ENCODE measurements at regions not wholly inside any gene's neighbourhood (a gene's known extent, or its start where the extent isn't known, plus 50 kb on each side); places are given as distances from the start of the nearest gene placed in this dataset.

- no peaks in the 10 kb centered on the region for H3K36me3 Mint-ChIP-seq
- no peak overlapping the region for H3K27ac Mint-ChIP-seq
- no peaks in the 10 kb centered on the region for H3K4me1 Mint-ChIP-seq
- no peak overlapping the region for H3K4me3 Mint-ChIP-seq
- no peaks in the 10 kb centered on the region for H3K9me3 Mint-ChIP-seq
- H3K27me3 Mint-ChIP-seq = no peaks in the 10 kb centered on the region
These were observed 632.8 kb downstream of the IGSF11 start for GRCh38 chr3:118401887-118402286.

GRCh38 chr3:118402971-118403370, 631.7 kb downstream of the IGSF11 start:
- Mint-ChIP-seq H3K9me3 (no peaks in the 10 kb centered on the region), H3K36me3 (no peaks in the 10 kb centered on the region), H3K4me1 (no peaks in the 10 kb centered on the region), H3K27ac (no peak overlapping the region), H3K4me3 (no peak overlapping the region), H3K27me3 (no peaks in the 10 kb centered on the region)

GRCh38 chr3:118406562-118406961, 628.1 kb downstream of the IGSF11 start:
- H3K4me3 Mint-ChIP-seq = no peak overlapping the region
- H3K9me3 Mint-ChIP-seq = no peaks in the 10 kb centered on the region
- no peaks in the 10 kb centered on the region for H3K36me3 Mint-ChIP-seq
- H3K27me3 Mint-ChIP-seq = no peaks in the 10 kb centered on the region
- no peaks in the 10 kb centered on the region for H3K4me1 Mint-ChIP-seq
- no peak overlapping the region for H3K27ac Mint-ChIP-seq

GRCh38 chr3:118408431-118408830, 626.2 kb downstream of the IGSF11 start:
- no peaks in the 10 kb centered on the region for H3K36me3 Mint-ChIP-seq
- no peak overlapping the region for H3K4me3 Mint-ChIP-seq
- H3K9me3 Mint-ChIP-seq = peaks cover 13% of the 10 kb centered on the region
- no peaks in the 10 kb centered on the region for H3K4me1 Mint-ChIP-seq
- H3K27ac Mint-ChIP-seq = no peak overlapping the region
- H3K27me3 Mint-ChIP-seq = no peaks in the 10 kb centered on the region

- Mint-ChIP-seq H3K4me1 (no peaks in the 10 kb centered on the region), H3K27me3 (no peaks in the 10 kb centered on the region)
These were observed 622.1 kb downstream of the IGSF11 start for GRCh38 chr3:118412503-118412902.

GRCh38 chr3:118425272-118425837, 609.3 kb downstream of the IGSF11 start:
- H3K4me3 Mint-ChIP-seq = no peak overlapping the region
- H3K27me3 Mint-ChIP-seq = no peaks in the 10 kb centered on the region
- no peaks in the 10 kb centered on the region for H3K4me1 Mint-ChIP-seq
- no peak overlapping the region for H3K27ac Mint-ChIP-seq
- H3K36me3 Mint-ChIP-seq = no peaks in the 10 kb centered on the region
- H3K9me3 Mint-ChIP-seq = peaks cover 17% of the 10 kb centered on the region

More at GRCh38 chr3:118412503-118412902, 622.1 kb downstream of the IGSF11 start:
- Mint-ChIP-seq H3K9me3 (peaks cover 35% of the 10 kb centered on the region), H3K27ac (no peak overlapping the region), H3K4me3 (no peak overlapping the region), H3K36me3 (no peaks in the 10 kb centered on the region)

- H3K27ac Mint-ChIP-seq = no peak overlapping the region
- no peaks in the 10 kb centered on the region for H3K4me1 Mint-ChIP-seq
- H3K27me3 Mint-ChIP-seq = no peaks in the 10 kb centered on the region
- no peak overlapping the region for H3K4me3 Mint-ChIP-seq
- peaks cover 4% of the 10 kb centered on the region for H3K9me3 Mint-ChIP-seq
- H3K36me3 Mint-ChIP-seq = no peaks in the 10 kb centered on the region
These were observed 600.8 kb downstream of the IGSF11 start for GRCh38 chr3:118433825-118434224.

GRCh38 chr3:118435851-118436350, 598.7 kb downstream of the IGSF11 start:
- H3K27me3 Mint-ChIP-seq = no peaks in the 10 kb centered on the region
- H3K27ac Mint-ChIP-seq = no peak overlapping the region
- peaks cover 4% of the 10 kb centered on the region for H3K9me3 Mint-ChIP-seq
- no peak overlapping the region for H3K4me3 Mint-ChIP-seq
- no peaks in the 10 kb centered on the region for H3K36me3 Mint-ChIP-seq
- H3K4me1 Mint-ChIP-seq = no peaks in the 10 kb centered on the region

GRCh38 chr3:118436697-118437262, 597.9 kb downstream of the IGSF11 start:
- no peaks in the 10 kb centered on the region for H3K36me3 Mint-ChIP-seq
- H3K27ac Mint-ChIP-seq = no peak overlapping the region
- no peaks in the 10 kb centered on the region for H3K4me1 Mint-ChIP-seq
- no peaks in the 10 kb centered on the region for H3K27me3 Mint-ChIP-seq
- H3K9me3 Mint-ChIP-seq = peaks cover 4% of the 10 kb centered on the region
- no peak overlapping the region for H3K4me3 Mint-ChIP-seq

- Mint-ChIP-seq H3K4me1 (no peaks in the 10 kb centered on the region), H3K4me3 (no peak overlapping the region), H3K36me3 (no peaks in the 10 kb centered on the region), H3K9me3 (peaks cover 5% of the 10 kb centered on the region), H3K27me3 (no peaks in the 10 kb centered on the region), H3K27ac (no peak overlapping the region)
These were observed 589.6 kb downstream of the IGSF11 start for GRCh38 chr3:118445036-118445435.

GRCh38 chr3:118447339-118447738, 587.3 kb downstream of the IGSF11 start:
- no peaks in the 10 kb centered on the region for H3K27me3 Mint-ChIP-seq
- peaks cover 15% of the 10 kb centered on the region for H3K9me3 Mint-ChIP-seq
- H3K4me1 Mint-ChIP-seq = no peaks in the 10 kb centered on the region
- no peaks in the 10 kb centered on the region for H3K36me3 Mint-ChIP-seq
- no peak overlapping the region for H3K4me3 Mint-ChIP-seq
- H3K27ac Mint-ChIP-seq = no peak overlapping the region

GRCh38 chr3:118466795-118467330, 567.8 kb downstream of the IGSF11 start:
- Mint-ChIP-seq H3K27me3 (no peaks in the 10 kb centered on the region), H3K27ac (no peak overlapping the region), H3K4me3 (no peak overlapping the region), H3K9me3 (no peaks in the 10 kb centered on the region), H3K36me3 (no peaks in the 10 kb centered on the region), H3K4me1 (no peaks in the 10 kb centered on the region)

GRCh38 chr3:118468801-118469200, 565.8 kb downstream of the IGSF11 start:
- Mint-ChIP-seq H3K4me1 (no peaks in the 10 kb centered on the region), H3K4me3 (no peak overlapping the region), H3K36me3 (no peaks in the 10 kb centered on the region), H3K27me3 (no peaks in the 10 kb centered on the region), H3K9me3 (no peaks in the 10 kb centered on the region), H3K27ac (no peak overlapping the region)

GRCh38 chr3:118472586-118472985, 562.1 kb downstream of the IGSF11 start:
- H3K27ac Mint-ChIP-seq = no peak overlapping the region
- H3K36me3 Mint-ChIP-seq = no peaks in the 10 kb centered on the region
- no peaks in the 10 kb centered on the region for H3K27me3 Mint-ChIP-seq
- no peak overlapping the region for H3K4me3 Mint-ChIP-seq
- no peaks in the 10 kb centered on the region for H3K9me3 Mint-ChIP-seq
- no peaks in the 10 kb centered on the region for H3K4me1 Mint-ChIP-seq

GRCh38 chr3:118473343-118473742, 561.3 kb downstream of the IGSF11 start:
- Mint-ChIP-seq H3K27ac (no peak overlapping the region), H3K36me3 (no peaks in the 10 kb centered on the region), H3K27me3 (no peaks in the 10 kb centered on the region), H3K9me3 (no peaks in the 10 kb centered on the region), H3K4me3 (no peak overlapping the region), H3K4me1 (no peaks in the 10 kb centered on the region)

GRCh38 chr3:118476885-118477618, 557.6 kb downstream of the IGSF11 start:
- H3K4me3 Mint-ChIP-seq = no peak overlapping the region
- no peaks in the 10 kb centered on the region for H3K36me3 Mint-ChIP-seq
- peaks cover 1% of the 10 kb centered on the region for H3K27me3 Mint-ChIP-seq
- no peaks in the 10 kb centered on the region for H3K9me3 Mint-ChIP-seq
- no peak overlapping the region for H3K27ac Mint-ChIP-seq
- H3K4me1 Mint-ChIP-seq = no peaks in the 10 kb centered on the region
